Epithelial cell of proximal tubule (primary cell): ENCODE measurements at regions not wholly inside any gene's neighbourhood (a gene's known extent, or its start where the extent isn't known, plus 50 kb on each side); places are given as distances from the start of the nearest gene placed in this dataset.

Experiments
- DNase-seq: peaks from one replicate; pipeline ENCODE4 v3.0.0-alpha.2; 2011; ENCODE audit warnings: low read depth
- H3K4me3 ChIP-seq: 2 replicates; pipeline ENCODE4 v1.5.1; 2011; ENCODE audit warnings: low read depth, mild to moderate bottlenecking, low read length
- TF ChIP-seq, protein P1 (sequence below): conservative IDR thresholded peaks from 2 replicates; pipeline ENCODE4 v1.5.1; 2012; ENCODE audit warnings: low read depth, mild to moderate bottlenecking, low read length

DNA sequence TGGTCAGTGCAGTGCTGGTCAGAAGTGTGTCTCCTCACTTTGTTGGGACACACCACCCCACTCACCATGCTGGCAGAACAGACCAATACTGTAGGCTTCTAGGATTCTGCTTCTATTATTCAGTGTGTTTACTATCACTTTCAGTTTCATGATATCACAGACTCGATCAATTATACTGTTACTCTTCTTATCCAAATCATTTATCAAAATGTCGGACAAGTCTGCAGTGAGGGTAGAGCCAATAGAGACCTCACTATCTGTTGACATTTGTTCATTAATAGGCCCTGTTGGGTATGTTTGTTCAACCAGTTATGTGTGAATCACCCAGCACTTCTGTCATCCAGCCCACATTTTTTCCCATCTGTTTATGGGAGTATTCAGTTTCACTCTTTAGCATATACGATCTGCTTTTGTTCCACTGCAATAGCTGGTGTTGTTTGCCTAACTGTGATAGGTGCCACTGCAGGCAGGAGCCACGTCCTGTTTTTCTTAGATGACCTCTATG, 140.1 kb downstream of the NRN1 start:
- peak; percentile 31 for DNase-seq
- peak overlapping the region; percentile 35 for H3K4me3 ChIP-seq
- TF ChIP-seq, protein P1, sequence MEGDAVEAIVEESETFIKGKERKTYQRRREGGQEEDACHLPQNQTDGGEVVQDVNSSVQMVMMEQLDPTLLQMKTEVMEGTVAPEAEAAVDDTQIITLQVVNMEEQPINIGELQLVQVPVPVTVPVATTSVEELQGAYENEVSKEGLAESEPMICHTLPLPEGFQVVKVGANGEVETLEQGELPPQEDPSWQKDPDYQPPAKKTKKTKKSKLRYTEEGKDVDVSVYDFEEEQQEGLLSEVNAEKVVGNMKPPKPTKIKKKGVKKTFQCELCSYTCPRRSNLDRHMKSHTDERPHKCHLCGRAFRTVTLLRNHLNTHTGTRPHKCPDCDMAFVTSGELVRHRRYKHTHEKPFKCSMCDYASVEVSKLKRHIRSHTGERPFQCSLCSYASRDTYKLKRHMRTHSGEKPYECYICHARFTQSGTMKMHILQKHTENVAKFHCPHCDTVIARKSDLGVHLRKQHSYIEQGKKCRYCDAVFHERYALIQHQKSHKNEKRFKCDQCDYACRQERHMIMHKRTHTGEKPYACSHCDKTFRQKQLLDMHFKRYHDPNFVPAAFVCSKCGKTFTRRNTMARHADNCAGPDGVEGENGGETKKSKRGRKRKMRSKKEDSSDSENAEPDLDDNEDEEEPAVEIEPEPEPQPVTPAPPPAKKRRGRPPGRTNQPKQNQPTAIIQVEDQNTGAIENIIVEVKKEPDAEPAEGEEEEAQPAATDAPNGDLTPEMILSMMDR = no peak

DNA sequence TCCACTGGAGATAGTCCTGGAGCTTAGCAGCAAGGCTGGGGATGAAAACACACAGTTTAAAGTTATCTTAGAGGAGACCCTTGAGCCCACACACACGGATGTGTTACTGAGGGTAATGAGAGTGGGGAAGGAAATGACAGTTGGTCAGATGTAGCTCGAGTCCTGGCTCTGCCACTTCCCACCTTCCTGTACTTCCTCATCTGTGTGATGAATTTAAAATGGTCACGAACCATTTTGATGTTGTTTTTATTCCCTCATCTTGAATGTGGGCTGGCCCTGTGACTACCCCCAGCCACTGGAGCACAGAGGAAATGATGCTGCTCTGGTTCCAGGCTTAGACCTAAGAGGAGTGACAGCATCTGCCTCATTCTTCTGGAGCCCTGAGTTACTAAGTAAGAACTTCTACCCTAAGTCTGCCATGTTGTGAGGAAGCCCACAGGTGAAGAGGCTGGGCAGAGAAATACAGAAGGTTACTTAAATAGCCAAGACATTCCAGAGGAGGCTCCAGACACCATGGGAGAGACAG, 141.2 kb downstream of the NRN1 start:
- TF ChIP-seq, protein P1 = no peak
- no peak overlapping the region for H3K4me3 ChIP-seq
- no peak for DNase-seq

DNA sequence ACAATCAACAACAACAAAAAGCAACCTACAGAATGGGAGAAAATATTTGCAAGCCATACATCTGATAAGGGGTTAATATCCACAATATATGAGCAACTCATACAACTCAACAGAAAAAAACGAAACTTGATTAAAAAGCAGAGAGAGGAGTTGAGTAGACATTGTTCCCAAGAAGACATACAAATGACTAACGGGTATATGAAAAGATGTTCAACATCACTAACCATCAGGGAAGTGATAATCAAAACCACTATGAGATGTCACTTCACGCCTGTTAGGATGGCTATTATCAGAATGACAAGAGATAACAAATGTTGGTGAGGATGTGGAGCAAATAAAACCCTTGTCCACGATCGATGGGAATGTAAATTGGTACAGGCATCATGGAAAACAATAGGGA, 145.9 kb downstream of the NRN1 start:
- H3K4me3 ChIP-seq = no peak overlapping the region
- DNase-seq = no peak
- TF ChIP-seq, protein P1 = no peak

DNA sequence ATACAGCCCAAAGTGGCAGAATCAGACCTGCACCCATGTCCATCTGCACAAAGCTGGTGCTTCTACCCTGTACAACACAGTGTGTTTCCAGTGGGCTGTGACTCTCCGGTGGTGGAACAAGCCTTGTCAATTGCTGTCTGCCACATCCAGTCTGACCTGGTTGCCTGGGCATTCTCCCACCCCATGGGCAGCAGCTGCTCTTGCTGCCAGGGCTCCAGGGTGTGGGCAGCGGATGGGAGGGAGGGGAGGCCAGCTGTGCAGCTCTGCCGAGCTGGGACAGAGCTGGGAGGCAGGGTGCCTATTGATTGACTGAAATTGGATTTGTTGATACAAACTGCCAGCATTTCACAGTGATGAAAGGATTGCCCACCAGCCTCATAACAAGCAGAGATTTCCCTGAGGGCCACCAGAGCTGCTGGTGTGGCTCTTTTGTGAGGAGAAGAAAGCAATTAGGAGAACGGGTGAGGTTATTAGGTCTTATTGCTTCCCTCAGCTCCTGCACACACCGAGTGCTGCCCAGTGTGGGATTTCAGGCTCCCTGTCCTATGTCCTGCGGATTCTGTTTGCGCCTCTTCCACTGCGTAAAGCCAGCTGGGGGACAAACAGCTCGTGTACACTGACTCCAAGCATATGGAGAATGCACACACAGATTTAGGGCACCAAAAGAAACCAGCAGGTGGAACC, 150.8 kb downstream of the NRN1 start:
- no peak overlapping the region for H3K4me3 ChIP-seq
- TF ChIP-seq, protein P1 = no peak
- DNase-seq = no peak

DNA sequence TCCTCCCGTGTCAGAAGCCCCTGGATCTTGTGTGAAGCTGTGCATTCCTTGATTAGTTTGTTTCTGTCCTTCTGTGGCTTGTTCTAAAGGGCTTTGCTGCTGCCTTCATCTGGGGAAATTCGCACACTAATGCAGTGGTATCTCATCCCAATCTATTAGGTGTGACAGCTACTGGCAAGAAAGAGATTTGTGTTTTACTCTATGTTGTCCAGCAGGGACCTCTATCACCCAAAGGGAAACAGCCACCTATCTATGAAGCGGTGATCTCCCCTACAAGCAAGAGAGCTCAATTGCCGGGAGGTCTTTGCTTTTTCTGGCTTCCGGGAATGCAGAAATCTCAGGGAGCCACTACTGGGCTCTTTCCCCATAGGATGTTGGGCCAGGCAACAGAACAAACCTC, 151.8 kb downstream of the NRN1 start:
- H3K4me3 ChIP-seq = no peak overlapping the region
- no peak for DNase-seq
- TF ChIP-seq, protein P1 = no peak

DNA sequence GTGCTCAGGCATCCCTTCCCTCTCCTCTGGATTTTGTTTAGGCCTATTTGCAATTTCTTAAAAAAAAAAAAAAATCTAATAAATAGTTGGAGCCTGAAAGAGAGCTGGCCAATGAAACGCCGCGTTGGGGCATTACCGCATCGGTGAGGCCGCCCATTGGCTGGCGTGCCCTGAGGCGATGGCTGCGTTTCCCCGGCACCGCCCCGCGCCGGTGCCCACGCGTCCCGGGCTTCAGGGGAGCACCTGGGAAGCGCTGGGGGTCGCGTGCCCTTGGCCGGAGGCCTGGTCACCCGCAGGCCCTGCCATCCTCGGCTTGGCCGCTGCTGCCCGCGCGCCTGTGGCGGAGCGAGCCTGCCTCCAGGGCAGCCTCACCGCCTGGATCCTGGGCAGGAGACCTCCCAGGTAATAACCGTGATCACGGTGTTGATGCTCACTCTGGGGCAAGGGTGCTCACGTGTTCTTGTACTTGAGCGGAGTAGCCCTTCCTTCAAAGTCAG, 155.4 kb downstream of the NRN1 start:
- H3K4me3 ChIP-seq = peak overlapping the region; percentile 49
- TF ChIP-seq, protein P1 = no peak
- no peak for DNase-seq

DNA sequence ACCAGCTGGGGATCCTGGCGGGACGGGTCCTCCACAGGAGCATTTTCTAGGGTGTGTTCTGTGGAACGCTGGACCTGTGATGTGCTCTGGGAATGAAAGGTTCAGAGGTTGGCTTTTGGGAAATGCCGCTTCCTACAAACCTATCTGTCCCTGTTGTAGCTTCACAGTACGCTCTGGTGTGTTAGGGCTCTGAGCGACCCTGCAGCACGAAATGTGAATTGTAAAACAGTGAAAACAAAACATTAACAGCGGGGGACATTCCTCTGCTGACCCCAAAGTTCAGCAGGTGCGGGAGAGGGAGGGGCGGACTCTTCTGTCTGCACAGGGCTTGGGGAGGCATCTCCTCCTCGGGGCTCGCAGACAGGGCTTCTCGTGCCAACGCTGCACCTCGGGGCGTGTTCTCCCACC, 155.9 kb downstream of the NRN1 start:
- H3K4me3 ChIP-seq = peak overlapping the region; percentile 49
- TF ChIP-seq, protein P1 = no peak
- no peak for DNase-seq
